ENCODE measurements at regions not wholly inside any gene's neighbourhood (a gene's known extent, or its start where the extent isn't known, plus 50 kb on each side); places are given as distances from the start of the nearest gene placed in this dataset.
A peak's percentile ranks its signal among the peaks of the same experiment; 100 is the strongest.

DNA sequence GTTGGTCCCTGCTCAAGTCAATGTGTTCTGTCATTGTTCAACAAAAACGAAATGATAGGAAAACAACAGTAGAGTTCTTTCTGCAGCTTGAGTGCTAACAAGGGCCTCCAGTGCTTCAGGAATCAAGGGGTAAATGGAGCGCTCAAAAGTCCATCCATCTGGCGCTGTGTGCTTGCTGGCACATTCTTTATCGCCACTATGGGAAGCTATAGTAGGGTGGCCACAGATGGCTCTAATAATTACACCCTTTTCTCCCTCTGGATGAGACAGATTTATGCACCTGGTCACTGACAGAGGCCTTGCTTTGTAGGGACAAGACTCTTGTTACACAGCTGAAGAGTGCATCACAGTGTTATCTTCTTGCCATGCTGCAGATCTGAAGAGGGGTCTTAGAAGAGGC is 136.0 kb downstream of the GDAP2 start:
- no peak for TF ChIP-seq POLR2A (IDR thresholded peaks at IDR 0.05; ENCODE audit: low read depth, low read length)
- no peak for FAIRE-seq
- no peak for DNase-seq (ENCODE audit: insufficient read length, low spot score)

- FAIRE-seq, result no peak
- TF ChIP-seq POLR2A (IDR thresholded peaks at IDR 0.05; ENCODE audit: low read depth, low read length), result no peak
Measured at GRCh38 chr1:117794073-117794472, 135.3 kb downstream of the GDAP2 start.

DNA sequence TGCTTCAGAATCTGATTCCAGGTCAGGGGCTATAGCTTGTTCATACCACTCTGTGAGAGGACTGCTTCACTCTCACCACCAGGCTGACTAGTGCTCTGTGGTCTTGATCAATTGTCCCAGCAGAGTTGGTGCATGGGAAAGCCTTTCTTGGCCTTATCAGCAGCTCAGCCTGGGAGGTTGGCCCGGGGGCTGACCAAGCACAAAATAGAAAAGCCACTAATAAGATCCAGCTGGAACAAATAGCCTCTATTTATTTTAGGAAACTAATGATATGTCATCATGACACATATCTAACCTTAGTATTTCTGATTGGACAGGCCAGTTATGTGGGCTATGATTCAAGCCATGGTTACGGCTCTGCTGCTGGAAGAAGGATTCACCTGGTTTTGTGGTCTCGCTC is 134.2 kb downstream of the GDAP2 start:
- DNase-seq (ENCODE audit: insufficient read length, low spot score), result peak; percentile 15
- FAIRE-seq, result peak; percentile 58
- no peak for TF ChIP-seq POLR2A (IDR thresholded peaks at IDR 0.05; ENCODE audit: low read depth, low read length)

More at GRCh38 chr1:117794073-117794472, 135.3 kb downstream of the GDAP2 start:
- DNase-seq (ENCODE audit: insufficient read length, low spot score), result no peak

- no peak for TF ChIP-seq POLR2A (IDR thresholded peaks at IDR 0.05; ENCODE audit: low read depth, low read length)
- FAIRE-seq (no peak), DNase-seq (ENCODE audit: insufficient read length, low spot score) (no peak)
Measured at GRCh38 chr1:117795792-117796191, 133.6 kb downstream of the GDAP2 start.

DNA sequence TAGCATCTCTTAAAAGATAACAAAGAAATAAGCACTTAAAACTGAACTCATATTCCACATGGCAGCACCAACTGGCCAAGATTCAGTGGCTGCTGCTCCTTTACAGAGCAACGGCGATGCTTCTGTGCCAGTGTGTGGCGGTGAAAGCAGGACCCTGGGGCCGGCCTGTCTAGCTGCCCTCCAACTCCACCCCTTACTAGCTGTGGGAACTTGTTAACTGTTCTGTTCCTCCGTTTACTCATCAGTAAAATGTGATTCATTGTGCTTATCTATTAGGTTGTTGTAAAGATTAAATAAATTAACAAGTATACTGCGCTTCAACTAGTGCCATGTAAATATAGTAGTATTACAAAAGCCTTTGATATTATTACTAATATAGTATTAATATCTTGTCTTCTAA is 133.2 kb downstream of the GDAP2 start:
- TF ChIP-seq POLR2A (IDR thresholded peaks at IDR 0.05; ENCODE audit: low read depth, low read length), result no peak
- FAIRE-seq (no peak), DNase-seq (ENCODE audit: insufficient read length, low spot score) (no peak)

- no peak for TF ChIP-seq POLR2A (IDR thresholded peaks at IDR 0.05; ENCODE audit: low read depth, low read length)
- FAIRE-seq, result no peak
- no peak for DNase-seq (ENCODE audit: insufficient read length, low spot score)
Measured at GRCh38 chr1:117798550-117798949, 130.9 kb downstream of the GDAP2 start.

GRCh38 chr1:117802531-117803257 is 126.7 kb downstream of the GDAP2 start:
- FAIRE-seq, result no peak
- DNase-seq (ENCODE audit: insufficient read length, low spot score), result no peak
- TF ChIP-seq POLR2A (IDR thresholded peaks at IDR 0.05; ENCODE audit: low read depth, low read length), result no peak

GRCh38 chr1:117803318-117803717 is 126.1 kb downstream of the GDAP2 start:
- no peak for TF ChIP-seq POLR2A (IDR thresholded peaks at IDR 0.05; ENCODE audit: low read depth, low read length)
- DNase-seq (ENCODE audit: insufficient read length, low spot score) (no peak), FAIRE-seq (no peak)

DNA sequence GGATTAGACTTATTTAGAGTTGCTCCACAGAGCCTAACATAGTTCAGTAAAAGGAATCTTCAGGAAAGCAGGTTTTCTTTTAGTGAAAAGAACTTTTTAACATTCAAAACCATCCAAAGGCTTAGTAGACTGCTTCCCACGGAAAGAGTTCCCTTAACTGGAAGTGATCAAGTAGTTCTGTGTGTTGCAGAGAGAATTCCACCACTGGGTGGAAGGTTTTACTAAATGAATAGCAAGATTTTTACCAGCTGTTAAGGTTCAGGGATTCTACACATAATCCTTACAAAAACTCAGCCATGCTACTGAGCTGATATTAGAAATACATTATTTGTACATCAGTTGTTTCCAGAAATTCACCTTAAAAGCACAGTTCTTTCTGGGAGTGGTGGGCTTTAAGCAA is 119.7 kb downstream of the GDAP2 start:
- TF ChIP-seq POLR2A (IDR thresholded peaks at IDR 0.05; ENCODE audit: low read depth, low read length), result no peak
- DNase-seq (ENCODE audit: insufficient read length, low spot score), result no peak
- no peak for FAIRE-seq

- FAIRE-seq, result no peak
- TF ChIP-seq POLR2A (IDR thresholded peaks at IDR 0.05; ENCODE audit: low read depth, low read length), result no peak
- no peak for DNase-seq (ENCODE audit: insufficient read length, low spot score)
Measured at GRCh38 chr1:117810553-117810952, 118.9 kb downstream of the GDAP2 start.

DNA sequence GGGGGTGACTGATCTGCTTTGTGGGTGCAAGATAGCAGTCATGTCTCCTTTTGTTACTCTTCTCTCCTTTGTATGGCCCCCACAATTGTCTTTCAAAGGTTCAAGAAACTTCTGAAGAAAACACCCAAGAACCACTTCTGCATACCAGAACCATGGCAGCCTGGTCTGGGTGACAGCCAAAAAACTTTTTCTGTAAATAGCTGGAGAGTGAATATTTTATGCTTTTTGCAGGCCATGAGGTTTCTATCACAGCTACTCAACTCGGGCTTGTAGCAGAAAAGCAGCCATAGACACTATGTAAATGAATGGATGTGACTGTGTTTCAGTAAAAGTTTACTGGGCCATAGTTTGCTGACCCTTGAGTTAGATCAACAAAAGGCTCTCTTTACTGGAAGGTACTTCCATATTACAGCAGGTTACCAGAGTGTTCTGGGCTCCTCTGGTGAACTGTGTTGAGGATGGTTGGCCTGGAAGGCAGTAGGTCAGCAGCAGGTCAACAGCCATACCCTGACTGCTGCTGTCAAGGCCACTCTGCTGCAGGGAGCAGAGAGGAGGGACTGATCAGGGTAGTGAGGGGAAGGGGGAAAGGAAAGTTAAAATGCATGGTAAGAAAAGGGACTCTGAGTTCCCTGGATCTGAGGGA is 116.4 kb downstream of the GDAP2 start:
- no peak for TF ChIP-seq POLR2A (IDR thresholded peaks at IDR 0.05; ENCODE audit: low read depth, low read length)
- DNase-seq (ENCODE audit: insufficient read length, low spot score) (no peak), FAIRE-seq (no peak)
